MM.1S (cell line): ENCODE measurements at regions not wholly inside any gene's neighbourhood (a gene's known extent, or its start where the extent isn't known, plus 50 kb on each side); places are given as distances from the start of the nearest gene placed in this dataset.

ENCODE experiments used
- DNase-seq: peaks from one replicate; pipeline ENCODE4 v3.0.0-alpha.2; 2015
- H2AFZ ChIP-seq: fragments of 300-600 bp; sonication (generic); 2 replicates; pipeline ENCODE4 v1.6.0; 2016; ENCODE audit warnings: antibody characterized with exemption, low read length
- H3F3A ChIP-seq: fragments of 300-600 bp; sonication (generic); 2 replicates; pipeline ENCODE4 v1.6.1; 2016; ENCODE audit warnings: mild to moderate bottlenecking, antibody characterized with exemption, low read length, moderate library complexity, mixed read lengths; ENCODE audit not compliant: insufficient read depth
- H3K27ac ChIP-seq: fragments of 300-600 bp; sonication (generic); 2 replicates; pipeline ENCODE4 v1.5.1; 2016; ENCODE audit warnings: mild to moderate bottlenecking, low read length
- H3K27me3 ChIP-seq: fragments of 300-600 bp; sonication (generic); replicated peaks from 2 replicates; pipeline ENCODE4 v1.6.0; 2016; ENCODE audit warnings: low read length; ENCODE audit not compliant: insufficient read depth
- H3K36me3 ChIP-seq: fragments of 300-600 bp; sonication (generic); replicated peaks from 2 replicates; pipeline ENCODE4 v1.6.1; 2016; ENCODE audit warnings: mild to moderate bottlenecking, low read length, mixed read lengths; ENCODE audit not compliant: insufficient read depth
- H3K4me1 ChIP-seq: fragments of 300-600 bp; sonication (generic); 2 replicates; pipeline ENCODE4 v1.6.1; 2016; ENCODE audit warnings: low read length, mixed read lengths
- H3K4me2 ChIP-seq: fragments of 300-600 bp; sonication (generic); 2 replicates; pipeline ENCODE4 v1.6.0; 2016; ENCODE audit warnings: low read depth, low read length
- H3K4me3 ChIP-seq: fragments of 300-600 bp; sonication (generic); 2 replicates; pipeline ENCODE4 v1.5.1; 2016; ENCODE audit warnings: low read length, mixed read lengths
- H3K79me2 ChIP-seq: fragments of 300-600 bp; sonication (generic); 2 replicates; pipeline ENCODE4 v1.6.1; 2016; ENCODE audit warnings: mixed run types, low read length, mixed read lengths
- H3K9ac ChIP-seq: fragments of 300-600 bp; sonication (generic); 2 replicates; pipeline ENCODE4 v1.6.1; 2016; ENCODE audit warnings: low read length, mixed read lengths
- H3K9me2 ChIP-seq: fragments of 300-600 bp; sonication (generic); replicated peaks from 2 replicates; pipeline ENCODE4 v1.6.1; 2016; ENCODE audit warnings: mild to moderate bottlenecking, low read length, mixed read lengths; ENCODE audit not compliant: insufficient read depth
- H3K9me3 ChIP-seq: fragments of 300-600 bp; sonication (generic); replicated peaks from 2 replicates; pipeline ENCODE4 v1.6.1; 2016; ENCODE audit warnings: mild to moderate bottlenecking, low read length, mixed read lengths; ENCODE audit not compliant: insufficient read depth
- H4K20me1 ChIP-seq: fragments of 300-600 bp; sonication (generic); 2 replicates; pipeline ENCODE4 v1.6.1; 2016; ENCODE audit warnings: mild to moderate bottlenecking, low read length, moderate library complexity, mixed read lengths; ENCODE audit not compliant: insufficient read depth
- EZH2 ChIP-seq: fragments of 300-600 bp; sonication (generic); optimal IDR thresholded peaks from 2 replicates; pipeline ENCODE3; 2017; ENCODE audit warnings: low read depth, mild to moderate bottlenecking, antibody characterized with exemption, low read length, mixed read lengths
- EZH2phosphoT487 ChIP-seq: fragments of 300-600 bp; sonication (generic); IDR thresholded peaks from 2 replicates; pipeline ENCODE4 v1.6.1; 2018; ENCODE audit warnings: antibody characterized with exemption, low read length
- TF ChIP-seq, protein P1 (sequence below): fragments of 300-600 bp; sonication (generic); IDR thresholded peaks from 2 replicates; pipeline ENCODE4 v1.5.1; 2016; ENCODE audit warnings: antibody characterized with exemption, low read length, mixed read lengths

DNA sequence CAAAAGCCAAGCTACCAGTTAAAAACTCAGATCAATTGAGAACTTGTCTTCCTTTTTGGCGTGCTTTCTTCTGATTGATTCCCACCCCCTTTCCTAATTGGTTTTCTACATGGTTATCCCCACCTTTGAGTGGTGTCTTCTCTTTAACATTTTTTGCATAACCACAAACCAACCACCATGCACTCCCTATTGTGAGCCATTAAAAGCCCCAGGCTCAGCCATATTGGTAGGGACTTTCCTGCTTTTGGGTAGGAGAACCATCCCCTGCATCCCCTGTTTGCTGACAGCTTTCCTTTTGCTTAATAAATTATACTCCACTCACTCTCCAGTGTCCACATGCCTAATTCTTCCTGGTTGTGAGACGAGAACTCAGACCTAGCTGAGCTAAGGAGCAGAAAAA is 1651.4 kb upstream of the IGFBP7 start:
- no peaks in the 10 kb centered on the region for H4K20me1 ChIP-seq
- H3F3A ChIP-seq, result no peaks in the 10 kb centered on the region
- H3K4me1 ChIP-seq, result no peaks in the 10 kb centered on the region
- no peaks in the 10 kb centered on the region for H3K79me2 ChIP-seq
- H3K4me3 ChIP-seq, result no peak overlapping the region
- no peaks in the 10 kb centered on the region for H3K36me3 ChIP-seq
- H3K27ac ChIP-seq, result no peak overlapping the region
- no peaks in the 10 kb centered on the region for H3K27me3 ChIP-seq
- H2AFZ ChIP-seq, result no peak overlapping the region
- H3K9me2 ChIP-seq, result no peaks in the 10 kb centered on the region
- no peak overlapping the region for H3K9ac ChIP-seq
- TF ChIP-seq EZH2 (no peak), EZH2phosphoT487 (no peak)
- TF ChIP-seq, protein P1, sequence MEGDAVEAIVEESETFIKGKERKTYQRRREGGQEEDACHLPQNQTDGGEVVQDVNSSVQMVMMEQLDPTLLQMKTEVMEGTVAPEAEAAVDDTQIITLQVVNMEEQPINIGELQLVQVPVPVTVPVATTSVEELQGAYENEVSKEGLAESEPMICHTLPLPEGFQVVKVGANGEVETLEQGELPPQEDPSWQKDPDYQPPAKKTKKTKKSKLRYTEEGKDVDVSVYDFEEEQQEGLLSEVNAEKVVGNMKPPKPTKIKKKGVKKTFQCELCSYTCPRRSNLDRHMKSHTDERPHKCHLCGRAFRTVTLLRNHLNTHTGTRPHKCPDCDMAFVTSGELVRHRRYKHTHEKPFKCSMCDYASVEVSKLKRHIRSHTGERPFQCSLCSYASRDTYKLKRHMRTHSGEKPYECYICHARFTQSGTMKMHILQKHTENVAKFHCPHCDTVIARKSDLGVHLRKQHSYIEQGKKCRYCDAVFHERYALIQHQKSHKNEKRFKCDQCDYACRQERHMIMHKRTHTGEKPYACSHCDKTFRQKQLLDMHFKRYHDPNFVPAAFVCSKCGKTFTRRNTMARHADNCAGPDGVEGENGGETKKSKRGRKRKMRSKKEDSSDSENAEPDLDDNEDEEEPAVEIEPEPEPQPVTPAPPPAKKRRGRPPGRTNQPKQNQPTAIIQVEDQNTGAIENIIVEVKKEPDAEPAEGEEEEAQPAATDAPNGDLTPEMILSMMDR, result no peak
- no peaks in the 10 kb centered on the region for H3K9me3 ChIP-seq
- no peak for DNase-seq
- no peak overlapping the region for H3K4me2 ChIP-seq

DNA sequence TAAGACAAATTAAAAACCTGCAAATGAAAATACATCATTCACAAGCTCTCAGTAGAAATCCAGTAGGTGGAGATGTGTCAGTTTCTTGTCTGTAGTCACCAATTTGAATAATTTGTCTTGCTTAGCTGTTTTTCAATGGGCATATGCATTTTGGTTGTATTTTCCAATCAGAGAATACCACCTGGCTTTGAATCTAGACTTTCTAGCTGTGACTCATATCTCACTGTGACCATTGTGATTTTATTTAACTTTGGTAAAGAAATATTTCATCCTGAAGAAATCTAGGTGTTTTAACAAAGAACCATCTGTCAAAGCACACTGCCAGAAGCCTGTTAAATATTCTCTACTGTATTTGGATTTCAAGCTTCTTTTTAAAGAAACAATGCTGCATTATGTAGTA is 1650.6 kb upstream of the IGFBP7 start:
- Histone ChIP-seq H3K79me2 (no peaks in the 10 kb centered on the region), H3K9me3 (no peaks in the 10 kb centered on the region), H3K4me2 (no peak overlapping the region), H3K4me3 (no peak overlapping the region), H2AFZ (no peak overlapping the region), H3K9me2 (no peaks in the 10 kb centered on the region), H3K27me3 (no peaks in the 10 kb centered on the region), H3F3A (no peaks in the 10 kb centered on the region), H3K27ac (no peak overlapping the region), H3K36me3 (no peaks in the 10 kb centered on the region), H4K20me1 (no peaks in the 10 kb centered on the region), H3K9ac (no peak overlapping the region), H3K4me1 (no peaks in the 10 kb centered on the region)
- no peak for TF ChIP-seq EZH2
- TF ChIP-seq, protein P1, result no peak
- TF ChIP-seq EZH2phosphoT487, result no peak
- no peak for DNase-seq

DNA sequence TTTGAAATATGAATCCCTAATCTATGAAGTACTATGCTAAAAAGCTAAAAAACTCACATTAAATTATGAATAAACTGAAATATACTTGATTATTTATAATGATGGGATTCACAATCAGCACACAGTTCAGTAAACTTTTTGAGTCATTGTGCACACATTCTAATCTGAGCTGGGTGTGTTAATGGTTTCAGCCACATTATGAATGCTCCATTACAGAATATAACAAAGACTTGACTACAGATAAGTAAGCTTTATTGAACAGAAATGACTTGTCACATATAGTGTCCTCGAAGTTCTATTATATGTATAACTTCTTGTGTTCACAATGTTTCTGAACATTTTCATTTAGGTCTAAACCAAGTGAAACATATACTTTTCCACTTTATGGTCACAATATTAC is 1649.9 kb upstream of the IGFBP7 start:
- Histone ChIP-seq H3K4me1 (no peaks in the 10 kb centered on the region), H3K36me3 (no peaks in the 10 kb centered on the region), H3F3A (no peaks in the 10 kb centered on the region), H3K27ac (no peak overlapping the region), H3K9me2 (no peaks in the 10 kb centered on the region), H3K9ac (no peak overlapping the region), H3K9me3 (no peaks in the 10 kb centered on the region), H3K27me3 (no peaks in the 10 kb centered on the region), H4K20me1 (no peaks in the 10 kb centered on the region), H3K4me3 (no peak overlapping the region), H2AFZ (no peak overlapping the region), H3K79me2 (no peaks in the 10 kb centered on the region), H3K4me2 (no peak overlapping the region)
- no peak for TF ChIP-seq EZH2
- no peak for DNase-seq

DNA sequence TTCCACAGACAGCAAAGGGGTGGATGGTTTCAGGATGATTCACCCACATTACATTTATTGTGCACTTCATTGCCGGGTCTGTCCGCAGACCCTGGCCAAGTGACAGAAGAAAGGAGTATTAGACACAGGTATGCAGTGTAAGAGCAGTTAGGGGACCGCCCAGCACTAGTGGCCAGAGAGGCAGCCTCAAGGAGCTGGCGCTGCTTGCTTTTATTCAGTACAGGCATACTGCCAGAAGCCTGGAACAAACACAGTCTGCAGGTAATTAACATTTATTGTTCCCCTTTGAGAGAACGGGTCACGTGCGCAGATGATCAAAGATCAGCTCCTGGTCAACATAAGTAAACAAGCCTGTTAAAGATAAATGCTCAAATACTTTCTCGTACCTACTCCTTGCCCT is 1639.0 kb upstream of the IGFBP7 start:
- H3K9me3 ChIP-seq, result no peaks in the 10 kb centered on the region
- TF ChIP-seq EZH2phosphoT487, result no peak
- TF ChIP-seq, protein P1, result no peak
- H4K20me1 ChIP-seq, result no peaks in the 10 kb centered on the region
- H3K9me2 ChIP-seq, result no peaks in the 10 kb centered on the region
- H2AFZ ChIP-seq, result no peak overlapping the region
- no peak overlapping the region for H3K27ac ChIP-seq
- H3K4me1 ChIP-seq, result no peaks in the 10 kb centered on the region
- H3K9ac ChIP-seq, result no peak overlapping the region
- H3K27me3 ChIP-seq, result no peaks in the 10 kb centered on the region
- H3K79me2 ChIP-seq, result no peaks in the 10 kb centered on the region
- no peak overlapping the region for H3K4me3 ChIP-seq
- H3K36me3 ChIP-seq, result no peaks in the 10 kb centered on the region
- no peaks in the 10 kb centered on the region for H3F3A ChIP-seq
- no peak overlapping the region for H3K4me2 ChIP-seq
- no peak for DNase-seq
